ENCODE measurements at regions not wholly inside any gene's neighbourhood (a gene's known extent, or its start where the extent isn't known, plus 50 kb on each side); places are given as distances from the start of the nearest gene placed in this dataset.

DNA sequence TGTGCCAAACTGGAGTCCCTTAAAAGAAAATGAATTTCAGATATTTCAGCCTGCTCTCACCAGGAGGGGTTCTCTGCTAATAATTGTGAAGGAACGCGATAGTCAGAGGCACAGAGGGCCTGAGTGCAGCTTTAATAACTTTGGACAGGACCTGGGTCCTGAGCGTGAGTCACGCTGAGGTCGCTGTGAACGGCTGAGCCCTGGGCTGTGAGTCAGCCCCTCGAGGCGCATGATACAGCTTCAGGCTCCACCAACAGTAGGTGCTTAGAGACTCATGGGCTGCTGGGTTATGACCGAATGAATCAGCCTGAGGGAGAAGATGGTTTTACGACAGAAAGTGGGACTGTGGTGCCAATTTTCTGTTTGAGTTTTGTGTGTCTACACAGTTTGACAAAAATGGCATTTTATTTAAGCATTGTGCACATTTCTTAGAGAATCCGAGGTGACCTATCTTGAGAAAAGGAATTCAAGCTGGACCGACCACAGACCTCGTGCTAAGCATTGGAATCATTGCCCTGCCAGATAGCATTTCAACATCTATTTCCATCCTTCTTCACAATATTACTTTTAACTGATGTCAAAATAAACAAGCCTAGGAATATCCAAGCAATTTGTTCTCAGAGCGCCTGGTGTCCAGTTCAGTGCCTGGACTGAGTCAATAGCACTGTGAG is 183.0 kb downstream of the THBS2 start:
- Histone ChIP-seq H3K4me1 (ENCODE audit: control insufficient read depth, insufficient read depth, low read length, poor library complexity, severe bottlenecking) (peaks cover 19% of the 10 kb centered on the region), H3K36me3 (ENCODE audit: control insufficient read depth, insufficient read depth, low read length) (no peaks in the 10 kb centered on the region), H3K4me3 (ENCODE audit: extremely low read depth, insufficient read depth, low read length, poor library complexity, severe bottlenecking) (no peak overlapping the region), H3K9me3 (ENCODE audit: control insufficient read depth, low read length) (no peaks in the 10 kb centered on the region), H3K27ac (ENCODE audit: low read depth, low read length, severe bottlenecking) (peak overlapping the region; percentile 23)
- 64 to 71% methylated on average over 11 of the region's 14 CpGs for WGBS, 2 experiments (ENCODE audit: insufficient coverage in 2 of 2)

DNA sequence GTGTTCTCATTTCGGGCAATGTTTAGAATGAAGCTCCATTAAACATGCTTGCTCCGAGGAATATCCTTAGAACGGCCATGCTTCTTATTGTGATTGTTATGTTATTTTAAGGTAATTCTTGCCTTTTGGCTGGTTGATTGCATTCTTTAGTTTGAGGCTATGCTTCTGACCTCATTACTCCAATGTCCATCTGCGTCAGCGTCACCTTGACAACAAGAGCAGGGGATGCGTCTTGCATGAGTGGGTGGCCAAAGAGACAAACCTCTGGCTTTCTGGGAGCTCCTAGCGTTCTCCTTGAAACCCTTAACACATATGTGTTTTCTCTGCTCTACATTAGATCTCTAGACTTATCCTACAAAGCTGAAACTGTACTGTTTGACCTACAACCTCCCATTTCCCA is 184.3 kb downstream of the THBS2 start:
- 95 to 96% methylated on average over 7 of the region's 7 CpGs for WGBS, 2 experiments (ENCODE audit: insufficient coverage in 2 of 2)
- Histone ChIP-seq H3K4me3 (ENCODE audit: extremely low read depth, insufficient read depth, low read length, poor library complexity, severe bottlenecking) (no peak overlapping the region), H3K36me3 (ENCODE audit: control insufficient read depth, insufficient read depth, low read length) (no peaks in the 10 kb centered on the region), H3K27ac (ENCODE audit: low read depth, low read length, severe bottlenecking) (no peak overlapping the region), H3K9me3 (ENCODE audit: control insufficient read depth, low read length) (no peaks in the 10 kb centered on the region), H3K4me1 (ENCODE audit: control insufficient read depth, insufficient read depth, low read length, poor library complexity, severe bottlenecking) (peaks cover 19% of the 10 kb centered on the region)

DNA sequence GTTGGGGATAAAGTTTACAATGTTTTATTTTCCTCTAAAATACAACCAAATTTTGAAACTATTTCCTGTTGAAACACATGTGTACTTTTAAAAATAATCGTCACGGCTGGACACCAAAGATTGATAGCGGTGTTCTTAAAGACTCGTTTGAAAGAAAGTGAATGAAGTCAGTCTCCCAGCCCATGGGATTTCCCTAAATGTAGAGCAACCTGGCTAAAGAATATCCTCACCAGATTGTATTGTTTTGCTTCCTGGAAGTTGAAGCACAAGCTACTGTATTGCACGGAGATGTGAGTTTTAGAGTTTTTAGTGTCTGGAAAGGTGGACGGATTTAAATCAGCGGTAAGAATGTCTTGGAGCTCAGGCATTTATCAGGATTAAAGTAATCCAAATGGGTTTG is 189.5 kb downstream of the THBS2 start:
- no peak overlapping the region for H3K27ac ChIP-seq (ENCODE audit: low read depth, low read length, severe bottlenecking)
- 89 to 92% methylated on average over 7 of the region's 7 CpGs for WGBS, 2 experiments (ENCODE audit: insufficient coverage in 2 of 2)

DNA sequence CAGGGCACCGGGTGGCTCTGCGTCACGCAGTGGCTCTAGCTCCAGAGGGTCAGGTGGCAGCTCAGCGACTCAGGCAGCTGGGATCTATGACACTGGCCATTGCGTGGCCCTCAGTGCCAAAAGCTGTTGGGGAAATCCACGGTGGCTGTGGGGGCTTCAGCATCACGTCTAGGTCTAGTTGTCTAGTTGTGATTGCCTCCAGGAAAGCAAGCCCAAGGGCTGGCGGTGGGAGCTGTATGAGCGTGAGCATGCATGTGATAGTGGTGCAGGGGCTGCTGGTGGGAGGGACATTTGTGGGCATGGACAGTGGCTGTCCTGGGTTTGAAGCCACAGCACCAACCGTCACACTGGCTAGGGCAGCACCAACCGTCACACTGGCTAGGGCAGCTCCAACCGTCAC is 191.4 kb downstream of the THBS2 start:
- Histone ChIP-seq H3K4me1 (ENCODE audit: control insufficient read depth, insufficient read depth, low read length, poor library complexity, severe bottlenecking) (no peaks in the 10 kb centered on the region), H3K9me3 (ENCODE audit: control insufficient read depth, low read length) (no peaks in the 10 kb centered on the region), H3K4me3 (ENCODE audit: extremely low read depth, insufficient read depth, low read length, poor library complexity, severe bottlenecking) (no peak overlapping the region), H3K36me3 (ENCODE audit: control insufficient read depth, insufficient read depth, low read length) (no peaks in the 10 kb centered on the region), H3K27ac (ENCODE audit: low read depth, low read length, severe bottlenecking) (no peak overlapping the region)
- 87 to 91% methylated on average over 10 to 12 of the region's 12 CpGs for WGBS, 2 experiments (ENCODE audit: insufficient coverage in 2 of 2)

More for the DNA sequence above, 189.5 kb downstream of the THBS2 start:
- no peaks in the 10 kb centered on the region for H3K4me1 ChIP-seq (ENCODE audit: control insufficient read depth, insufficient read depth, low read length, poor library complexity, severe bottlenecking)
- no peak overlapping the region for H3K4me3 ChIP-seq (ENCODE audit: extremely low read depth, insufficient read depth, low read length, poor library complexity, severe bottlenecking)
- no peaks in the 10 kb centered on the region for H3K36me3 ChIP-seq (ENCODE audit: control insufficient read depth, insufficient read depth, low read length)
- H3K9me3 ChIP-seq (ENCODE audit: control insufficient read depth, low read length) = no peaks in the 10 kb centered on the region

DNA sequence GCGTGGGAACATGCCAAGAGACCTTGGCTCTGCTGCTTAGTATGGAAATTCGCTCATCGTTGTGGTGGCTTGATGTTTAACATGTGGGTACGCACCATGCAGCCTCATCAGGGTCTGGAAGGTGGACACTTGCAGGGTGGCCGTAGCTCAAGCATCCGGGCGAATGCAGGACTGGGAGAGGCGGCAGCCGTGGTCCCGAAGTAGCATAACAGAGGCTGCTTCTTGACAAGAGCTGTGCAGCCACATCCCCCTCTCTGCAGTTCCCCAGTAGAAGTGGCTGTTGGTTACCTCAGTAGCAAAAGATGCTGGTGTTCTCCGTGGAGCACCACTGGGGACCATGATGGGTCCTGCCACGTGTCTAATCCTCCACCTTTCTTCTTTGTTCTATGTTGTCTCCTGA is 195.0 kb downstream of the THBS2 start:
- Histone ChIP-seq H3K36me3 (ENCODE audit: control insufficient read depth, insufficient read depth, low read length) (no peaks in the 10 kb centered on the region), H3K27ac (ENCODE audit: low read depth, low read length, severe bottlenecking) (no peak overlapping the region), H3K4me1 (ENCODE audit: control insufficient read depth, insufficient read depth, low read length, poor library complexity, severe bottlenecking) (no peaks in the 10 kb centered on the region), H3K9me3 (ENCODE audit: control insufficient read depth, low read length) (peaks cover 3% of the 10 kb centered on the region), H3K4me3 (ENCODE audit: extremely low read depth, insufficient read depth, low read length, poor library complexity, severe bottlenecking) (no peak overlapping the region)
- WGBS, 2 experiments (ENCODE audit: insufficient coverage in 2 of 2) = 79 to 86% methylated on average over 11 to 12 of the region's 12 CpGs

DNA sequence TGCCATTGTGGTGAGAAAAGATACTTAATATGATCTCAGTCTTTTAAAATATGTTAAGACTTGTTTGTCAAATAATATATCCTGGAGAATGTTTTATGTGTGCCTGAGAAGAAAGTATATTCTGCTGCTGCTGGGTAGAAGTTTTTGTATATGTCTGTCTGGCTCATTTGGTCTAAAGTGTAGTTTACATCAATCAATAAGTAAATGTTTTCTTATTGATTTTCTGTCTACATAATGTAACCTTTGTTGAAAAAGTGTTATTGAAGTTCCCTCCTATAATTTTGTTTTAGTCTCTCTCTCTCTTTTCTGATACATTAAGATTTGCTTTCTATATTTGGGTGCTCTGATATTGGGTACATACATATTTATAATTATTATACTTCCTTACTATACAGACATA is 201.2 kb downstream of the THBS2 start:
- Histone ChIP-seq H3K4me3 (ENCODE audit: extremely low read depth, insufficient read depth, low read length, poor library complexity, severe bottlenecking) (no peak overlapping the region), H3K27ac (ENCODE audit: low read depth, low read length, severe bottlenecking) (no peak overlapping the region), H3K9me3 (ENCODE audit: control insufficient read depth, low read length) (peaks cover 3% of the 10 kb centered on the region), H3K36me3 (ENCODE audit: control insufficient read depth, insufficient read depth, low read length) (no peaks in the 10 kb centered on the region), H3K4me1 (ENCODE audit: control insufficient read depth, insufficient read depth, low read length, poor library complexity, severe bottlenecking) (no peaks in the 10 kb centered on the region)

DNA sequence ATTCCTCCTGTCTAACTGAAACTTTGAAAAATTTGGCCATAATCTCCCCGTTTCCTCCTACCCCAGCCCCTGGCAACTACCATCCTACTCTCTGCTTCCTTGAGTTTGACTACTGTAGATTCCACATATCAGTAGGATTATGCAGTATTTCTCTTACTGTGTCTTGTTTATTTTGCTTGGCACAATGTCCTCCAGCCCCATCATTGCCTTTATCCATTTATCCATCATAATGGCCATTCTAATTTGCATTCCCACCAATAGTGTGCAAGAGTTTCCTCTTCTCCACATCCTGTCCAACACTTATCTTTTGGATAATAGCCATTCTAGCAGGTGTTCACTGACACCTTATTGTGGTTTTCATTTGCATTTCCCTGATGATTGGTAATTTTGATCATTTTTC is 202.3 kb downstream of the THBS2 start:
- WGBS, 2 experiments (ENCODE audit: insufficient coverage in 2 of 2) = 71 to 100% methylated on average over 1 of the region's 1 CpG
- H3K4me1 ChIP-seq (ENCODE audit: control insufficient read depth, insufficient read depth, low read length, poor library complexity, severe bottlenecking) = no peaks in the 10 kb centered on the region
- no peak overlapping the region for H3K27ac ChIP-seq (ENCODE audit: low read depth, low read length, severe bottlenecking)
- no peak overlapping the region for H3K4me3 ChIP-seq (ENCODE audit: extremely low read depth, insufficient read depth, low read length, poor library complexity, severe bottlenecking)
- H3K9me3 ChIP-seq (ENCODE audit: control insufficient read depth, low read length) = peaks cover 3% of the 10 kb centered on the region
- no peaks in the 10 kb centered on the region for H3K36me3 ChIP-seq (ENCODE audit: control insufficient read depth, insufficient read depth, low read length)

DNA sequence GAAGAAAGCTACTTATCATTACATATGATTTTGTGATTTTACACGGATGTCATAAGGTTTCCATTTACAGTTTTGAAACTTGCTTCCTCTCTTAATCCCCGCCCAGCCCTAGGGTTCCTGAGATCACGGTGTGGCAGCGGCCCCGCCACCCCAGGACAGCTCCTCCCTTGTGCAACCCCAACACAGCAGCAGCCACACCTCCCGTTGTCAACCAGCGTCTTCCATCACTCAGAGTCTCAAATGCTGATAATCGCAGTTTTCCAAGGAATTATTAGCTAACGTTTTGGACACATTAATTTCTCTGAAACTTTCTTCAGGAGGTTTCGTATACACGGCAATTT is 204.8 kb downstream of the THBS2 start:
- no peaks in the 10 kb centered on the region for H3K36me3 ChIP-seq (ENCODE audit: control insufficient read depth, insufficient read depth, low read length)
- H3K9me3 ChIP-seq (ENCODE audit: control insufficient read depth, low read length) = no peaks in the 10 kb centered on the region
- 88 to 94% methylated on average over 6 to 9 of the region's 11 CpGs for WGBS, 2 experiments (ENCODE audit: insufficient coverage in 2 of 2)
- H3K4me3 ChIP-seq (ENCODE audit: extremely low read depth, insufficient read depth, low read length, poor library complexity, severe bottlenecking) = no peak overlapping the region
- H3K27ac ChIP-seq (ENCODE audit: low read depth, low read length, severe bottlenecking) = no peak overlapping the region
- H3K4me1 ChIP-seq (ENCODE audit: control insufficient read depth, insufficient read depth, low read length, poor library complexity, severe bottlenecking) = no peaks in the 10 kb centered on the region

DNA sequence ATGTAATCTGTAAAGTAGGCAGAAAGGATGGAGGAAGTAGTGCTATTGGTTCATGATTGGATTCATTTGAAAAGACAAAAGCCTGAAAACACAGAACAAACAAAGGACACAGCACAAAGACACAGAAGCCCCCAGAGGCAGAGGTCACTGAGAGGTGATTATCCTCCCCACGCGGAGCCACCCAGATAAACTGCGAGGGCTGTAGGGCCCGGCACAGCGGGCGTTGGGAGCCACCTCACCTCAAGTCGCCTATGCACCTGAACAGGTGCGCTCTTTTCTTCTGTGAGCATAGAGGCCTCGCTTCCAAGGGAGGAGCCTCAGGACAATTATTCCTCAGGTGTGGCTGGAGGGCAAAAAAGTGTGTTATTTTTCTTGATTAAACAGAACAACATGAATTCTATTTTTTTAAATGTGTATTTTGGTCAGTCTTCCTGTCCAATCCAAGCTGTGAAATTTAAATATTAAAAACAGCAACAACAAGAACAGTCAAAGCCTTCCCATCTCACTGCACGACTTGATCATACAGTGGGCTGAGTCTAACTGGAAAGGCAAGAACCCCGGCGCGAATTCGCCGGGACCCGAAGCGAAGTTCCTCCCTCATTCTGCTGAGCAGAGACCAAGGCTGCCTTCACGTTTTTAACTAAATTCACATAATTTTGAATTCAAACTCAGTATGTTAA is 205.3 kb downstream of the THBS2 start:
- 95 to 97% methylated on average over 7 to 16 of the region's 18 CpGs for WGBS, 2 experiments (ENCODE audit: insufficient coverage in 2 of 2)
- Histone ChIP-seq H3K9me3 (ENCODE audit: control insufficient read depth, low read length) (no peaks in the 10 kb centered on the region), H3K36me3 (ENCODE audit: control insufficient read depth, insufficient read depth, low read length) (no peaks in the 10 kb centered on the region)

DNA sequence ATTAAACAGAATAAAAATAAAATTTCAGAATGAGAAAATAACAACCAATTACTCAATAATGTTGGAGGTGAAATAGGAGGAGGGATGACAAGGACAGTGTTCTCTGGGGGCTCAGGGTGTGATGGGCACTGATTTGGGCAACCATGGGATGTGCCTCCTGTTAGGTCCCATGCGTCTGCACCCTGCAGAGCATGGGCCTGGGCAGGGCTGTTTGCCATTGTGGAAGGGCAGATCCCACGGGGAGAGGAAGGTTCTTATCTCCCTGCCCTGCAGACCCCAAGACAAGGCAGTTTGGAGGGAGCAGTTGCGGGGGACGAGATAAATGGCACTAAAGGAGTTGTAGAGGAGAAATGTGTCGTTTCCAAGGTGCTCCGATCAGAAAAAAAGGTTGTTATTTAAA is 206.3 kb downstream of the THBS2 start:
- 72 to 95% methylated on average over 4 to 6 of the region's 6 CpGs for WGBS, 2 experiments (ENCODE audit: insufficient coverage in 2 of 2)
- Histone ChIP-seq H3K36me3 (ENCODE audit: control insufficient read depth, insufficient read depth, low read length) (no peaks in the 10 kb centered on the region), H3K27ac (ENCODE audit: low read depth, low read length, severe bottlenecking) (no peak overlapping the region), H3K9me3 (ENCODE audit: control insufficient read depth, low read length) (no peaks in the 10 kb centered on the region), H3K4me1 (ENCODE audit: control insufficient read depth, insufficient read depth, low read length, poor library complexity, severe bottlenecking) (no peaks in the 10 kb centered on the region), H3K4me3 (ENCODE audit: extremely low read depth, insufficient read depth, low read length, poor library complexity, severe bottlenecking) (no peak overlapping the region)

More for the DNA sequence above, 205.3 kb downstream of the THBS2 start:
- Histone ChIP-seq H3K27ac (ENCODE audit: low read depth, low read length, severe bottlenecking) (no peak overlapping the region), H3K4me3 (ENCODE audit: extremely low read depth, insufficient read depth, low read length, poor library complexity, severe bottlenecking) (no peak overlapping the region), H3K4me1 (ENCODE audit: control insufficient read depth, insufficient read depth, low read length, poor library complexity, severe bottlenecking) (no peaks in the 10 kb centered on the region)

DNA sequence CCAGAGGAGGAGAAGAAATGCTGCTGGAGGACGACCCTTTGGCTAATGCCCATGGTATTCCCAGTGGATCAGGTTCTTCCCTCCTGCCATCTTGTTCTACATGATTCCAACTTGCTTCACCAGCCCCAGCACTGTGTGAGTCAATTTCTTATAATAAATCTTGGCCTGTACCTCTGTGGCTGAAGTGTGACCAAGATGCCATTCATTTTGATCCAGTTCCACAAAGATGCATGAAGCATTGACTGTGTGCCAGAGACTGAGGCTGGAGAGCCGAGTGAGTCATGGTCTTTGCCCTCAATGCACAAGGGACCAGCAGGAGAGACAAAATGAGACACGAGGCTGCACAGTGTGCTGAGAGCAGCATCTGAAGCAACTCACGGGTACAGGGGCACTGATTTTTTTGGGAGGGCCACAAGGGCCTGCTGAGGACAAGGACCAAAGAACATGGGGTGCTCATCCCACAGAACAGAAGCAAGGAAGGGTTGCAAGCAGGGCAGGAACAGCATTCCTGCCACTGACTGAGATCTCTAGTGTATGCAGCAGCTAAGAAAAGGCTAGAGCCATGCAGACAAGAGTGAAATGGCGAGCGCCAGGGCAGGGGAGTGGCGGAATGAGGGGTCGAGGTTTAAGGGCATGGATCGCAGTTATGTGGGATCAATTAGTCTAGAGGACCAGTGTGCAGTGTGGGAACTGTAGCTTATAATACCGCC is 207.0 kb downstream of the THBS2 start:
- no peaks in the 10 kb centered on the region for H3K4me1 ChIP-seq (ENCODE audit: control insufficient read depth, insufficient read depth, low read length, poor library complexity, severe bottlenecking)
- H3K4me3 ChIP-seq (ENCODE audit: extremely low read depth, insufficient read depth, low read length, poor library complexity, severe bottlenecking) = no peak overlapping the region
- H3K9me3 ChIP-seq (ENCODE audit: control insufficient read depth, low read length) = no peaks in the 10 kb centered on the region
- WGBS, 2 experiments (ENCODE audit: insufficient coverage in 2 of 2) = 91 to 94% methylated on average over 8 to 9 of the region's 10 CpGs
- H3K27ac ChIP-seq (ENCODE audit: low read depth, low read length, severe bottlenecking) = no peak overlapping the region
- H3K36me3 ChIP-seq (ENCODE audit: control insufficient read depth, insufficient read depth, low read length) = no peaks in the 10 kb centered on the region

Measured in mesodermal cell (in vitro differentiated cells).